ENCODE measurements at regions not wholly inside any gene's neighbourhood (a gene's known extent, or its start where the extent isn't known, plus 50 kb on each side); places are given as distances from the start of the nearest gene placed in this dataset.

DNA sequence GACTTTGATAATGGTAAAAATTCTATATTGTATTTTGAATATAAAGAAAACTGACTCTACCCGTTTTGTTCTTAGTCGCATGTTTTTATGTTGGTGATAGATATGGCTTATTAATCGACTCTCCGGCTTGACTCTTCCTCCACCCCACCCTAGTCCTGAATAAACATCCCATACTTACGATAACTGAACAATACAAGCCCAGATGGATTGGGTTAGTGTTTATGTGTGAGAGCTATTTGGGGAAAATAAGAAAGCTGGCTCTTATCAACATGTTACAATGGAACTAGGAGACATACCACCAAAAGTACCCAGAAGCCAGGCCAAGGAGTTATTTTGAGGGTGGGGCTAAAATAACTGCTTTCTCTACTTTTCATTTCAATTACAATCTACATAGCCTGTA lies 796.3 kb downstream of the DIAPH3 start:
- no peak for TF ChIP-seq POLR2A (IDR thresholded peaks at IDR 0.05; ENCODE audit: low read depth)
- no peak for TF ChIP-seq CTCF (IDR thresholded peaks at IDR 0.05)
- TF ChIP-seq EP300 (IDR thresholded peaks at IDR 0.05): no peak
- TF ChIP-seq POLR2AphosphoS5 (IDR thresholded peaks at IDR 0.05): no peak
